ENCODE measurements at regions not wholly inside any gene's neighbourhood (a gene's known extent, or its start where the extent isn't known, plus 50 kb on each side); places are given as distances from the start of the nearest gene placed in this dataset.

DNA sequence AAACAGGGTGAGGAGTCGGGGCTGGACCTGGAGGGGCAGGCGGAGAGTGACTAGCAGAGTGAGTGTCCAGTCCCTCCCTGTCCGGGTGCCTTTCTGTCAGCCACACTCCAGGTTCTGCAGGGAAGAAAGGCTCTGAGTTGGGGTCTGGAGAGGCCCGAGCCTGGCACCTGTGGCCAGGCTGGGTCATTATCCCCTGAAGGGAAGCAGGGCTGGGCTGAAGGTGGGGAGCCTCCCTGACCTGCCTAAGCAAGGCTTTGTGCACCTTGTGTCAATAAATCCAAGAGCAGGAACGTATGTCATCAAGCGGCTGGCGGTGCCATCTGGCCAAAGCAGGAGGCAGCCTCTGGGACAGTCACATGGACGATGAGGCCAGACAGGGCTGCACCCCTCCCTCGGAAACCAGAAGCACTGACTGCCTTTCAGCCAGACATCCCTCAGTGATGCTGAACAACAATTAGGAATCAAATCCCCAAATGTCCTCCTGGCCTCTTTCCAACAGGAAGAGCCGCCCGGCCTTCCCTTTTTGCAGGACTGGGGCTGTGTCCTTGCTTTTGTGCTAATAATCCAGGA lies 73.9 kb upstream of the FGF3 start:
- ATAC-seq (ENCODE audit: insufficient read depth, low read depth), result no peak
- no peak overlapping the region for H3K9ac ChIP-seq (ENCODE audit: low read depth, low read length)
- H3K9me3 ChIP-seq (ENCODE audit: insufficient read depth, low read length, severe bottlenecking), result no peaks in the 10 kb centered on the region
- H4K20me1 ChIP-seq (ENCODE audit: insufficient read depth, low read length), result peaks cover 4% of the 10 kb centered on the region
- H2AFZ ChIP-seq (ENCODE audit: low read depth, low read length), result no peak overlapping the region
- H3K4me2 ChIP-seq (ENCODE audit: insufficient read depth, low read length), result no peak overlapping the region
- peaks cover 4% of the 10 kb centered on the region; the same call in 1 of the 2 replicates for H3K4me1 ChIP-seq (ENCODE audit: insufficient read depth, low read length)
- H3K4me3 ChIP-seq (ENCODE audit: low read depth in 1 of 2, low read length in 2 of 2), result no peak overlapping the region
- no peaks in the 10 kb centered on the region for H3K79me2 ChIP-seq (ENCODE audit: insufficient read depth, low read length)
- DNase-seq, result no peak
- no peak overlapping the region for H3K27ac ChIP-seq (ENCODE audit: low read length)
- no peaks in the 10 kb centered on the region for H3K27me3 ChIP-seq (ENCODE audit: insufficient read depth, low read length, poor library complexity)
- H3K36me3 ChIP-seq (ENCODE audit: insufficient read depth, low read length), result no peaks in the 10 kb centered on the region
- TF ChIP-seq CTCF (IDR thresholded peaks at IDR 0.05; ENCODE audit: borderline replicate concordance, extremely low read depth, low read length, poor library complexity, severe bottlenecking), result no peak
- TF ChIP-seq EZH2 (IDR thresholded peaks at IDR 0.05; ENCODE audit: borderline replicate concordance, low read depth, low read length, severe bottlenecking), result no peak

DNA sequence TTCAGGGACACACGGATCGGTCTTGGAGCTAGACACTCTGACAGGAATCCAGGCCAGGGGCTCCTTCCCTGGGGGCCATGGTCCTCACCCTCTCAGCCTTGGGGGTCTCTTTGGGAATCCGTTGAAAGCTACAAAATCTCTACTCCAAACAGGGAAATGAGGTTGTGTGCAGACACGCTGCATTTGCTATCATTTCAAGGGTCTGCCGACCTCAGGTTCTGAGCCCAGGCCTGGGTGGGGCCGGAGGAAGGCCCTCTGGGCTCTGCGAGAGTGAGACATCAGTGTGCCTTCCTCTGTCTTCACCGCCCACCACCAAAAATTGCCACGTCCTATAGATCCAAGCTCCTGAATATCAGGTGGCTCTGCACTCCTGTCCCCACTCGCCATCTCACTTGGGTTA lies 74.4 kb upstream of the FGF3 start:
- Histone ChIP-seq H3K4me2 (ENCODE audit: insufficient read depth, low read length) (no peak overlapping the region), H3K27me3 (ENCODE audit: insufficient read depth, low read length, poor library complexity) (no peaks in the 10 kb centered on the region), H3K27ac (ENCODE audit: low read length) (no peak overlapping the region), H3K79me2 (ENCODE audit: insufficient read depth, low read length) (no peaks in the 10 kb centered on the region), H3K36me3 (ENCODE audit: insufficient read depth, low read length) (no peaks in the 10 kb centered on the region), H3K9ac (ENCODE audit: low read depth, low read length) (no peak overlapping the region), H4K20me1 (ENCODE audit: insufficient read depth, low read length) (no peaks in the 10 kb centered on the region; the same call in 1 of the 2 replicates), H3K4me3 (ENCODE audit: low read depth in 1 of 2, low read length in 2 of 2) (no peak overlapping the region), H2AFZ (ENCODE audit: low read depth, low read length) (no peak overlapping the region), H3K9me3 (ENCODE audit: insufficient read depth, low read length, severe bottlenecking) (no peaks in the 10 kb centered on the region), H3K4me1 (ENCODE audit: insufficient read depth, low read length) (no peaks in the 10 kb centered on the region)
- DNase-seq (no peak), ATAC-seq (ENCODE audit: insufficient read depth, low read depth) (no peak)
- TF ChIP-seq CTCF (IDR thresholded peaks at IDR 0.05; ENCODE audit: borderline replicate concordance, extremely low read depth, low read length, poor library complexity, severe bottlenecking) (no peak), EZH2 (IDR thresholded peaks at IDR 0.05; ENCODE audit: borderline replicate concordance, low read depth, low read length, severe bottlenecking) (no peak)

- Histone ChIP-seq H3K4me3 (ENCODE audit: low read depth in 1 of 2, low read length in 2 of 2) (no peak overlapping the region), H3K27me3 (ENCODE audit: insufficient read depth, low read length, poor library complexity) (no peaks in the 10 kb centered on the region), H3K9me3 (ENCODE audit: insufficient read depth, low read length, severe bottlenecking) (no peaks in the 10 kb centered on the region), H4K20me1 (ENCODE audit: insufficient read depth, low read length) (no peaks in the 10 kb centered on the region), H3K9ac (ENCODE audit: low read depth, low read length) (no peak overlapping the region), H3K79me2 (ENCODE audit: insufficient read depth, low read length) (no peaks in the 10 kb centered on the region), H3K27ac (ENCODE audit: low read length) (no peak overlapping the region), H3K4me2 (ENCODE audit: insufficient read depth, low read length) (no peak overlapping the region), H3K36me3 (ENCODE audit: insufficient read depth, low read length) (no peaks in the 10 kb centered on the region), H3K4me1 (ENCODE audit: insufficient read depth, low read length) (no peaks in the 10 kb centered on the region), H2AFZ (ENCODE audit: low read depth, low read length) (no peak overlapping the region)
- no peak for ATAC-seq (ENCODE audit: insufficient read depth, low read depth)
- DNase-seq, result no peak
- TF ChIP-seq EZH2 (IDR thresholded peaks at IDR 0.05; ENCODE audit: borderline replicate concordance, low read depth, low read length, severe bottlenecking) (no peak), CTCF (IDR thresholded peaks at IDR 0.05; ENCODE audit: borderline replicate concordance, extremely low read depth, low read length, poor library complexity, severe bottlenecking) (no peak)
Measured at GRCh38 chr11:69894181-69894611, 75.0 kb upstream of the FGF3 start.

All from DND-41 (cell line).